C4-2B (cell line): ENCODE measurements at regions not wholly inside any gene's neighbourhood (a gene's known extent, or its start where the extent isn't known, plus 50 kb on each side); places are given as distances from the start of the nearest gene placed in this dataset.

Experiments used
- CTCF ChIP-seq: fragments of 450-650 bp; conservative IDR thresholded peaks from 2 replicates; pipeline ENCODE4 v1.5.1; 2017; ENCODE audit warnings: mild to moderate bottlenecking
- ZFX ChIP-seq: fragments of 450-650 bp; IDR thresholded peaks from 2 replicates; pipeline ENCODE4 v1.6.1; 2017

GRCh38 chrX:2631743-2632532 is 59.2 kb upstream of the CD99 start:
- TF ChIP-seq CTCF (no peak), ZFX (no peak)
